ENCODE measurements at regions not wholly inside any gene's neighbourhood (a gene's known extent, or its start where the extent isn't known, plus 50 kb on each side); places are given as distances from the start of the nearest gene placed in this dataset.

DNA sequence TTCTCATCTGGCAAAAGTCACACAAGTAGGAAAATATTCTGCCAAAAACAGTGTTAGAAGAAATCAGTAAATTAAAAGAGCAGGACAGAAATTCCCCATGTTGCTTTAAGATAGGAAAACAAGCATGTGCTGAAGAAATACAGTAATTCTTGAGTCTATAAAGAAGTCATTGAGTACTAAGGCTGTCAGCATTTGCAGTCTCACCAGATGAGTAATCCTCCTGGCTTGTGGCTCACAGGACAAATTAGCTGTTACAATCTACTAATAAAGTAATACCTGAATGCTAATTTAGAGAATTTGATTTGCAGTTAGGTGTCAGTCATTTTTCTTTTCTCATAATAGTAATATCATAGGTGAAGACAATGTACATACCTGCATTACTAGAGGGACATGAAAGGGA is 1158.9 kb upstream of the CELF2 start:
- Histone ChIP-seq H3K27ac (no peak overlapping the region), H3K9me3 (no peaks in the 10 kb centered on the region), H3K27me3 (no peaks in the 10 kb centered on the region), H3K4me3 (replicated peaks in 1 of 3) (no peak overlapping the region), H3K36me3 (no peaks in the 10 kb centered on the region), H3K4me1 (no peaks in the 10 kb centered on the region)
- TF ChIP-seq POLR2A (IDR thresholded peaks at IDR 0.05) = no peak
- TF ChIP-seq, protein P1, sequence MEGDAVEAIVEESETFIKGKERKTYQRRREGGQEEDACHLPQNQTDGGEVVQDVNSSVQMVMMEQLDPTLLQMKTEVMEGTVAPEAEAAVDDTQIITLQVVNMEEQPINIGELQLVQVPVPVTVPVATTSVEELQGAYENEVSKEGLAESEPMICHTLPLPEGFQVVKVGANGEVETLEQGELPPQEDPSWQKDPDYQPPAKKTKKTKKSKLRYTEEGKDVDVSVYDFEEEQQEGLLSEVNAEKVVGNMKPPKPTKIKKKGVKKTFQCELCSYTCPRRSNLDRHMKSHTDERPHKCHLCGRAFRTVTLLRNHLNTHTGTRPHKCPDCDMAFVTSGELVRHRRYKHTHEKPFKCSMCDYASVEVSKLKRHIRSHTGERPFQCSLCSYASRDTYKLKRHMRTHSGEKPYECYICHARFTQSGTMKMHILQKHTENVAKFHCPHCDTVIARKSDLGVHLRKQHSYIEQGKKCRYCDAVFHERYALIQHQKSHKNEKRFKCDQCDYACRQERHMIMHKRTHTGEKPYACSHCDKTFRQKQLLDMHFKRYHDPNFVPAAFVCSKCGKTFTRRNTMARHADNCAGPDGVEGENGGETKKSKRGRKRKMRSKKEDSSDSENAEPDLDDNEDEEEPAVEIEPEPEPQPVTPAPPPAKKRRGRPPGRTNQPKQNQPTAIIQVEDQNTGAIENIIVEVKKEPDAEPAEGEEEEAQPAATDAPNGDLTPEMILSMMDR (IDR thresholded peaks at IDR 0.05) = no peak
- no peak for DNase-seq
- intact Hi-C loops (cut with DNase I) = no loop called here

GRCh38 chr10:9860045-9860444 is 1157.6 kb upstream of the CELF2 start:
- Histone ChIP-seq H3K4me3 (replicated peaks in 1 of 3) (no peak overlapping the region), H3K27ac (no peak overlapping the region), H3K27me3 (no peaks in the 10 kb centered on the region), H3K36me3 (no peaks in the 10 kb centered on the region), H3K9me3 (no peaks in the 10 kb centered on the region), H3K4me1 (no peaks in the 10 kb centered on the region)
- intact Hi-C loops (cut with DNase I) = no loop called here
- TF ChIP-seq, protein P1 (IDR thresholded peaks at IDR 0.05) = no peak
- TF ChIP-seq POLR2A (IDR thresholded peaks at IDR 0.05) = no peak
- DNase-seq = no peak

DNA sequence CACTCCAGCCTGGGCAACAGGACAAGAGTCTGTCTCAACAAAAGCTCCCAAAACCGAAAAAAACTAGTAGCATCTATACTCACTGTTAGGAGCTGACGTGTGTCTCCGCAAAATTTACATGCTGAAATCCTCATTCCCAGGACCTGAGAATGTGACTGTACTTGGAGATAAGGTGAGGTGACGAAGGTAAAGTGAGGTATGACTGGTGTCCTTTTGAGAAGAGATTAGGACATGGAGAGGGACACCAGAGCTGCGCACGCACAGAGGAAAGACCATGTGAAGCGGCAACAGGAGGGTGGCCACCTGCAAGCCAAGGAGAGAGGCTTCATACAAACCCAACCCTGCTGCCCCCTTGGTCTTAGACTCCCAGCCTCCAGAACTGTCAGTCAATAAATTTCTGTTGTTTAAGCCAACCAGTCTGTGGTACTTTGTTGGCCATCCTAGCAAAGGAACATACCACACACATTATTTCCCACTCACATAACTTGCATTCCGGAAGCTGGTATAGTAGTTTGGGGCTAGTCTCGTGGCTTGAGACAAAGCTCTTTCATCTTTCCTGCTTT is 1154.0 kb upstream of the CELF2 start:
- TF ChIP-seq, protein P1 (IDR thresholded peaks at IDR 0.05) = no peak
- no peak for TF ChIP-seq POLR2A (IDR thresholded peaks at IDR 0.05)
- Histone ChIP-seq H3K4me1 (no peaks in the 10 kb centered on the region), H3K27me3 (no peaks in the 10 kb centered on the region), H3K4me3 (replicated peaks in 1 of 3) (no peak overlapping the region), H3K9me3 (no peaks in the 10 kb centered on the region), H3K27ac (no peak overlapping the region), H3K36me3 (no peaks in the 10 kb centered on the region)
- WGBS, 2 donors = 91 to 94% methylated on average over 9 of the region's 9 CpGs
- DNase-seq = no peak
- intact Hi-C loops (cut with DNase I) = no loop called here

- Histone ChIP-seq H3K27ac (no peak overlapping the region), H3K36me3 (no peaks in the 10 kb centered on the region), H3K4me1 (no peaks in the 10 kb centered on the region), H3K9me3 (no peaks in the 10 kb centered on the region), H3K27me3 (no peaks in the 10 kb centered on the region), H3K4me3 (replicated peaks in 1 of 3) (no peak overlapping the region)
- intact Hi-C loops (cut with DNase I) = no loop called here
- TF ChIP-seq POLR2A (IDR thresholded peaks at IDR 0.05) = no peak
- TF ChIP-seq, protein P1 (IDR thresholded peaks at IDR 0.05) = no peak
- WGBS, 2 donors = 84 to 90% methylated on average over 2 of the region's 2 CpGs
- no peak for DNase-seq
Measured at GRCh38 chr10:9868499-9868898, 1149.2 kb upstream of the CELF2 start.

GRCh38 chr10:9869205-9869604 is 1148.5 kb upstream of the CELF2 start:
- no peak overlapping the region for H3K4me3 ChIP-seq (replicated peaks in 1 of 3)
- H3K27ac ChIP-seq = no peak overlapping the region
- intact Hi-C loops (cut with DNase I) = no loop called here
- no peaks in the 10 kb centered on the region for H3K36me3 ChIP-seq
- no peaks in the 10 kb centered on the region for H3K4me1 ChIP-seq
- no peaks in the 10 kb centered on the region for H3K9me3 ChIP-seq
- H3K27me3 ChIP-seq = no peaks in the 10 kb centered on the region
- no peak for TF ChIP-seq POLR2A (IDR thresholded peaks at IDR 0.05)
- TF ChIP-seq, protein P1 (IDR thresholded peaks at IDR 0.05) = no peak
- no peak for DNase-seq
- 86 to 87% methylated on average over 2 of the region's 2 CpGs for WGBS, 2 donors

Data from thyroid gland (tissue), 4 donors.